Right lung (tissue), 2 donors: ENCODE measurements at regions not wholly inside any gene's neighbourhood (a gene's known extent, or its start where the extent isn't known, plus 50 kb on each side); places are given as distances from the start of the nearest gene placed in this dataset.
A peak's percentile ranks its signal among the peaks of the same experiment; 100 is the strongest.

Experiments
- DNase-seq, 2 donors: peaks; one replicate each; pipeline ENCODE4 v3.0.0-alpha.2; 2013

DNA sequence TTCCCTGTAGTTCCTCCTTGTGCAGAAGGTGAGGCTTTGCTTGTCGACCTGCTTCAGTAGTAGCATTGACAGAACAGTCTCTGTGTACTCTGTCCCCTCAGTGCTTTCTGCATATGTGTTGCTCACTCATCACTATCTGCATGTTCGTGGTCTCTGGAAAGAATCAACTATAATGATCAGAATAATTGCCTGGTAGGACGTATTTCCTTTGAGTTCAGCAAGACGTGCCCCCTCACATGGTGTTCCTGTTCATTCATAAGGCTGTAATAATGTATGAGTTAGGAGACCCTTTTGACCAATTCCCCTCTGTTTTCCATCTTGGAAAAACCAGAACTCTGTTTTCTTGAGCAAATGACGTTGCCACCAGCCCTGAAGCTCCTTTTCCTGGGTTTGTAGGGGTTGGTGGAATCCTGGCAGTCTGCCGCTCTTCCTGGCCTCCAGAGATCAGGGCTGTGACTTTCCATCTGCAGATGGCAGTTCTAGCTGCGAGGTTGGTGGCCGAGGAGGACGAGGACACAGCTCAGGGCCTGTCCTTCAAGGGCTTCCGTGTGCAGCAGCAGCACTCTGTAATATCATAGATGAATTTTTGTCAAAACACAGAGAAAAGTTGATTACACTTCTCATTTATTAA is 61.9 kb downstream of the EXOSC2 start:
- no peak for DNase-seq

DNA sequence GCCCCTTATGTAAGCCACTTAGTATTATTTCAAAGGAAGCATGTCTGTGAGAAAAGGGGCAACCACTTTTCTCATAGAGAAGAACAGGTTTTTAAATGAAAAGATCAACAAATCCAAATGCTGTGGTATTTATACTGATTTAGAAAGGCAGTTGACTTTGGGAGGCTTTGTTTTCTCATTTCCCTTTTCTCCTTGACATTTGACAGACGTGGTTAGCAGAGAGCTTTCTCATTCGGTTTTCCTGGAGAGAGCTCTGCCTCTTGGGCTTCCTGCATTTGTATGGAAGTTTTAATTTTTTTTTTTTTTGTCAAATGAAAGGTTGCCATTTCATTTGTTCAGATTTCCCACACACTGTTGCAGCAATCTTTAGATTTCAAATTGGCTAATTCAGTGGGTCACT is 62.5 kb downstream of the EXOSC2 start:
- no peak for DNase-seq

DNA sequence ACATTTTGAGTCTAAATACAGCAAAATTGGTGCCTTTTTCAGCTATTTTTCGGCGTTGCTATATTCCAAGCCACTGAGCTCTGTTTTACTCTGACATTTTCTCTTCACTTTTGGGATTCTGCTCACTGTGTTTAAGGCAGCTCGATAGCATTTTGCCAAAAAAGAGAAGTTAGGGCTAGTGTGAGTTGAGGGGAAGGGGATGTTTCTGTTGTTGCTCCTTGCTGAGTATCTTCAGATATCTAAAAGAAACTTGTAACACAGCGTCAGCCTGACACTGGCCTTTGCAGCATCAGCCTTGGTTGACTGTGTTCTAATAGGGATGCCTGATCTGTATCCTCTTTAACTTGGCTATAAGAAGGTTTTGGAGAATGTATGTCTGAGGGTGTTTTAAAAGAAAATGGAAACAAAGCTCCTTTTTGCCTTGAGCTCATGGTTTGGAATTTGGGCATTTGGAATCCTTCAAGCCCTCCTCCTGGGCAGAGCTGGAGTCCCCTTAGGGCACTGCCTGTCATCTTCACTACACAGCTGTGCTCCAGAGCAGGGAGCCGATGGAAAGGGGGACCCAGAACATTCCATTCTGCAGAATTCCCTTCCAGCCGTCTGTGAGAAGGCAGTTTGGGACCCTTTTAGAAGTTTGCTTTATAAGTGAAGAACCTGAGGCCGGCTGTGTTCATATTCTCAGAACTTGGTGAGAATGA is 63.0 kb downstream of the EXOSC2 start:
- no peak for DNase-seq

DNA sequence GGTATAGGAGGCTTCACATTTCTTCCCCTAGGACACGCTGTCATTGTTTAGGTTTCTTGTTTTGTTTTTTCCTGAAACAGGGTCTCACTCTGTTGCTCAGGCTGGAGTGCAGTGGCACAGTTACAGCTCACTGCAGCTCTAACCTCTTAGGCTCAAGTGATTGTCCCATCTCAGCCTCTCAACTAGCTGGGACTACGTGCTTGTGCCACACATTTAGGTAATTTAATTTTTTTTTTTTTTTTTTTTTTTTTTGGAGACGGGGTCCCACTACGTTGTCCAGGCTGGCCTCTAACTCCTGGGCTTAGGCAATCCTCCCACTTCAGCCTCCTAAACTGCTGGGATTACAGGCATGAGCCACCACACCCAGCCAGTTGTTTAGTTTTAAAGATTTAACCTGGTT is 66.2 kb downstream of the EXOSC2 start:
- no peak for DNase-seq

DNA sequence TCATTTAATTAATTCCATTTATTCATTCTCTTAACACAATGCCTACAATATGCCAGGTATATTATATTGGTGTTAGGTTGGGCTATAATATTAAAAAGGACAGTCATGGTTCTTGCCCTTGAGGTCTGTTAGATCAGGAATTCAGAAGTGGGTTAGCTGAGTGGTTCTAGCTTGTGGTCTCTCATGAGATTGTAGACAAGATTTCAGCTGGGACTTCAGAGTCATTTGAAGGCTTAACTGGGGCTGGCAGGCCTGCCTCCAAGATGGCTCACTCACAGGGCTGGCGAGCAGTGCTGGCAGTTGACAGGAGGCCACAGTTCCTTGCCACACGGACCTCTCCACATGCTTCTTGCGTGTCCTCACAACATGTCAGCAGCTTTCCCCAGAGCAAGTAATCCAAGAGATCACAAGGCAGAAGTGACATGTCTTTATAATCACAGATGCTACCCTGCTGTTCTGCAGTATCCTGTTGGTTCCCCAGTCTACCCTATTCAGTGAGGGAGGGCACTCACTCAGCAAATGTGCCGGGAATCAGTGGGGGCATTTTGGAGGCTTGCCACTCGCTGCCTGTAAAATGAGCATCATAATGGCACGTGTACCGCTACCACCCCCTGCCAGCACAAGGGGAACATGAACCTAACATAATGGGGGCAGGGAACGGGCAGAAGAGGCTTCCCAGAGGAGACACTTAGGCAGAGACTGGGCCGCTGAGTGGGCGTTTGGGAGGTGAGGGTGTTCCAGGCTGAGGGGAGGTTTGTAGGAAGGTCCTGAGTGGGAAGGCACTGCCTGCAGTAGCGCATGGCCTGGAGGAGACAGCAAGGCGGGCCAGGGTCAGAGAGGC is 70.0 kb downstream of the EXOSC2 start:
- no peak for DNase-seq

DNA sequence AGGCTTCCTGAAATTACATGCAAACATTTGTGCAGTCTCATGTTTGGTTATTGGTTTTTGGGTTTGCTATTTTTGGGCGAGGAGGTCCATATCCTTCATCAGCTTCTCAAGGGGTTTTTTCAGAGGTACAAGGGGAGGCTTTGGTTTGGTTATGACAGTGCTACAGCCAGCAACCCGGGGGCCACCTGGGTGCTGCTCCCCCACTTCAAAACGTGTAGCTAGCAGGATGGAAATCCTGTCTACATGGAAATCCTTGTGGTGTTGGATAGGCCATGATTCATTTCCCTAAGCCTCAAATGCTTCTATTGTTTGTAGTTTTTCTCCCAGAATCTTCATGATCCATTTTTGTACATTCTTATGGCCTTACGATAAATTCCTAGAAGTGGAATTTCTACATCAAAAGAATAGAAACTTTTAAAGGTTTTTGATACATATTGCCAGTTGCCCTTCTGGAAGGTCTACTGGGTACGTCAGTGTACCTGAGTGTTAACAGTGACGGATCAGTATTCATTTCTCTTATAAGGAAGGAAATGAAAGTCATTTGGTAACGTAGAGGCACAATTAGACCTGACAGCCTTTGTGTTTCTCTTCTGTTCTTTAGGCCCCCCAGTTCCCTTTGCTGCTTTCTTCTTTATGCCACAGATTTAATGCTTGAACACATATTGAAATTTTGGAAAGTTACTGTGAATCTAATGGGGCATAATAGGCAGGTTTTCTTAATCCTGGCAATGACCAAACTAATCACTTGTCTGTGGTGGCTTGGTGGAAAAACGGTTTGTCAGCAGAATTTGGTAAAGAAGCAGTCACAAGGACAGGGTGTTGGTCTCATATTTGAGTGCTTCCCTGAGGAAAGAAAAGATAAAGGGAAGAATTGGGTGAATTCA is 69.7 kb upstream of the ABL1 start:
- DNase-seq = no peak

DNA sequence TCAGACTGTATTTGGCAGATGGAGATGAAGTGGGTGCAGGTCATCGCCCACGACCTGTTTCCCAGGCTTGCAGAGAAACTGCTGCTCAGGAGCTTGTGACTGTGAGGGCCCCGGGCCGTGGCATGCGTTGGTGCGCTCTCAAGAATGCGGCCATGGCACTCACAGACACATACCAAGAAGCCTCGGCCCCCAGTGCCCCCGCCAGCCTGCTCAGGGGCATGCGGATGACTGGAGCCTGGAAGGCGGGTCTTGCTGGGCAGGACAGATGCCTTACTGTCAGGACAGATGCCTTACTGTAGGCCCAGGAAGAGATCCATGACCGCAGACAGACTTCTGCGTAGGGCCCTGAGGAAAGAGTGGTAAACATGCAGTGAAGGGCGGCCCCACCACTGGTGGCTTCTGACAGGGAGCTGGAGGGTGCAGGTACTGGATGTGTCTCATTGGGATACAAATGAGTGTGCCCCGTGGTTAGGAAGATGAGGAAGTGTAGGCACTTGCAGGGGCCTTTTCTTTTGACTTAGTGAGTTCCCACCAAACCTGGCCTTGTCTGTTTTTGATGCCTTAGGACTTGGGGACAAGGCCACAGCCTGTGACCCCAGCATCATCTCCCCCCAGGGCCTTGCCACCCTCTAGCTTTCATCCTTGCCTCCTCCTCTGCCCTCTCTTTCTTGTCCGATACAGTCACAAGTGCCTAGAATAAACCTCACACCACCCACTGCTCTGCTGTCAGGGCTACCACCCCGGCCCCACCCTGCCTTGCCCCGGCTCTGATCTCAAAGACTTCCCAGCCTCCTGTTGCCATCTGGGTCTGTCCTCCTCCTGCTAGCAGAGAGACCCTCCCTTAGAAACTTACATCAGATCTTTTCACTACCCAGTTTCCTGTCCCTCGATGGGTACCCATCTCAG is 68.8 kb upstream of the ABL1 start:
- no peak for DNase-seq

DNA sequence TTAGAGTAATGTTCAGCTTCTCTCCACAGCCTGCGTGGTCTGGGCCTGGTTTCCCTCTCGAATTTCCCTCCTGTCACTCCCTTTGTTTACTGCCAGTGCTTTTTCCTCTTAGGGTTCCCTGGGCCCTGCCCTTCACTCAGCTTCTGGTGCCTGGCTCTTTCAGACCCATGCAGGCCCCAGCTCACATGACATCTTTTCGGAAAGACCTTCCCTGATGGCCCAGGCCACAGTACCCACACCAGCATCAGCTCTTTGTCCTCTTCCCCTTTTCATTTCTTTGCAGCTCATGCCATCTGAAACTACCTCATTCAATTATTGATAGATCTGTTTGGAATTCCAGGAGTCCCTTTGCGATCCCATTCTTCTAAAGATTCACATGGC is 68.1 kb upstream of the ABL1 start:
- no peak for DNase-seq

DNA sequence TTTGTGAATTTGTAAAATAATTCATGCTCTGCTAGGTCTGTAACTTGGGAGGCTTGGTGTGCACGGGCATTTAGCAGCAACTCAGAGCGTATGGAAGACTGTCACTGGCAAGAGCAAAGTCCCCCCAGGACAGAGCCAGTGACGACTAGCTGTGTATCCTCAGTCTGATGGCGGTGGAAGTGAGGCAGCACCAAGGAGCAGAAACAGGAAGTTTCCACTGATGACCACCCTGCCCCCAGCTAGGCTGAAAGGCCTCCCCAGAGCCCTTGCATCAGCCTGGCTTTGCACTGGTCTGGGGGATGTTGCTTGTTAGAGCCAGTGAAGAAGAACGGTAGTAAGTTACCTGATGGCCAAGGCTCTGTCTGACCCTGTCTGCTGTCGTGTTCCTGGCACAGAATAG is 66.8 kb upstream of the ABL1 start:
- no peak for DNase-seq

DNA sequence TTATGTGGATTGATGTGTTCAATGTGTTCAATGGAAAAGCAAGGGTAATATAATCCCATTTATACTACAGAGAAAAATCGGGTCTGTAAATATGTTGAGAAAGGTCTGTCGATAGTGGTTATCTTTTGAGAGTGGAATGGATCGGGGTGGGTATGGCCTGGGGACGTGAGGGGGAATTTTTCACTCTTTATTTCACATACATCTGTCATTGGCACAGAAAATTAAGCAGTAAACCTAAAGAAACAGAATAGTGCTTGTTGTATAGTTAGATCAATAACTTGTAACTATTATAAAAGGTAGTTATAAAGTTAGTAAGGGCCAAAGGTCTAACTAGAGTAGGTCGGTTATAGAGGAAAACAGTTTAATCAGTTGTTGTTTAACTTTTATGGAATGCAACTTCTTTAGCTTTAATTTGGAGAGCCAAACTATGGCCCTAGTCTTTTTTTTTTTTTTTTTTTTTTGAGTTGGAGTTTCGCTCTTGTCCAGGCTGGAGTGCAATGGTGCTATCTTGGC is 66.1 kb upstream of the ABL1 start:
- no peak for DNase-seq

DNA sequence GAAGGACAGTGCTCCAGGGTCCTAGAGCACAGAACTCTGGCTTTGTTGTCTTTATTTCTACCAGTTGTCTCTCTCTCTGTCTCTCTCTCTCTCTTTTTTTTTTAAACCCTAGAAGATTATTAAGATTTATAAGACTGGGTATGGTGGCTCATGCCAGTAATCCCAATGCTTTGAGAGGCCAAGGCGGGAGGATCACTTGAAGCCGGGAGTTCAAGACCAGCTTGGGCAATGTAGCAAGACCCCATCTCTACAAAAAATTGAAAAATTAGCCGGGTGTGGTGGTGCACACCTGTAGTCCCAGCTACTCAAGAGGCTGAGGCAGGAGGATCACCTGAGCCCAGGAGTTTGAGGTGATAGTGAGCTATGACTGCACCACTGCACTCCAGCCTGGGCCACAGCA is 65.0 kb upstream of the ABL1 start:
- no peak for DNase-seq

DNA sequence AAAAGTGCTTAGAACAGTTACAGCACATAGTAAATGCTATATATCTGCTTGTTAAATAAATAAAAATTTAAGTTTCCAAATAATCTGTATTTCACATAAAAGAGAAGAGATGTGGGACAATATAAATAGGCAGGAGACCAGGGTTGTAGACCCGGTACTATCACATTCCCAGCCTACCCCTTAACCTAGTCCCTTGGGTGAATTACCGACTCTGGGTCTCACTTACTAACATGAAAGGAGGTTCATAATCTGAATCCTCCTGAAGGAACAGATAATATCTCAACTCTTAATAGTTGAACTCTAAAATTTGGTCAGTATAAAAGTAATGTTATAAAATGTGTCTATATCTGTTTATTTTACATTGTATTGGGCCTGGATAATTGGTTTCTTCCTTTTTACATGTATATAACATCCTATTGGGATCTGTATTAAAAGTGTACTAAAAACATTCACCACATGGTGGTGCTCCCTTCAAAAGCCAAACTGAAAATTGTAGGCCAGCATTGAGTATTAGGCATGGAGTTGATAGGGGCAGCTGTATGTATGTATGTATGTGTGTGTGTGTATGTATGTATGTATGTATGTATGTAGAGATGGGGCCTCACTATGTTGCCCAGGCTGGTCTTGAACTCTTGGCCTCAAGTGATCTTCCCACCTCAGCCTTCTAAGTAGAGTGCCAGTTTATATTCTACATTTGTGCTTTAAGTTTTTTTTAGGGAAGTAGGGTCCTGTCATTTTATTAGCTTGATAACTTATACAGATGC is 64.2 kb upstream of the ABL1 start:
- peak; percentile 52 to 72 for DNase-seq

DNA sequence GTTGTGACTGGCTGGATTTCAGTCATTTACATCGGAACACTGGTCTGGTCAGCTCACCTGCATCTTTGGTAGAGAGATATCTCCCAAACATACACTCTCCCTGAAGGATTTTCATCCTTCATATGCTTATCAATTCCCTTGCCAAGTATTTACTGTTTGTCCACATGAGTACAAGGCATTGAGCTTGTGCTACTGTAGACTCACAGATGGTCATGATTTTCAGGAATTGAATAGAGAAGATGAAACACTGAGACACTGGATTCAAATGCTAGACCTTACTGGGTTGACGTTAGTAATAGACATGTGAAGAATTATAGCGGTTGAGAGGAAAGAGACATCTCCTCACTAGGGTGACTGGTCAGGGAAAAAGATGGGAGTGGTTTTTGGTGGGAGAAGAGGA is 62.9 kb upstream of the ABL1 start:
- no peak for DNase-seq

DNA sequence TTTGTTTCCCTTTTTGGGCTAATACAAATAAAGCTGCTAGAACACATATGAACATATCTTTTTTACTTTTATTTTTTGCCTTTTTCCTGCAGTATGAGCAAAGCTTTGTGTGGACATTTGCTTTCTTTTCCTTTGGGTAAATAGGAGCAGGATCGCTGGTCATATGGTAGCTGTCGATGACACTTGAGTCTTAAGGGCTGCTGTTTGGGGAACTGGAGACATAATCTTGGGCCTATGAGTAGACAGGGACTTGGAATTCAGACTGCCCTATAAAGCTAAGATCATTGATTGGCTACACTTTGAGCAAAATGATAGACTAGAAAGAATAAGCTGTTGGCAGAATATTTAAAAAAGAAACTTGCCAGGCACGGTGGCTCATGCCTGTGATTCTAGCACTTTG is 60.9 kb upstream of the ABL1 start:
- DNase-seq = no peak

DNA sequence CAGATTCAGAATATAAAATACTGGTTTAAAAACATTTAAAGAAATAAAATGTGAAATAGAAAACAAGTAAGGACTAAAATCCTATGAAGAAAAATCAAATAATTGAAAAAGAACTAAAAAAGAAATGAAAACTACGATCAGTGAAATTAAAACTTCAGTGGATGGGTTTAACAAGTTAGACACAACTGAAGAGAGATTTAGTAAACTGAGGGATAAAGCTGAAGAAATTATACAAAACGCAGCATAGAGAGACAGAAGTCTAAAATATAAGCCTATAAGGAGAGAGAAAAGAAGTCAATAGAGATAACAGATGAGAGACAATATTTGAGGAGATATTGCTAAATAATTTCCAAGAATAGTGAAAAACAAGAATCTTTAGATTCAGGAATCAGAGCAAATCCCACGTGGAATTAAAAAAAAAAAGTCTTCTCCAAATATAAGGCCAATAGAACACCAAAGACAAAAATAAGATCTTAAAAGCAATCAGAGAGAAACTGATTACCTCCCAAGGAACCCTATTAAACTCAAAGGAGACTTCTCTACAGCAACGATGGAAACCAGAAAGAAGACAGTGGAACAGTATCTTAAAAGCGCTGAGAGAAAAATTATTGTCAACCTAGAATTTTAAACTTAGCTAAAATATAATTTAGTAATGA is 59.6 kb upstream of the ABL1 start:
- no peak for DNase-seq

DNA sequence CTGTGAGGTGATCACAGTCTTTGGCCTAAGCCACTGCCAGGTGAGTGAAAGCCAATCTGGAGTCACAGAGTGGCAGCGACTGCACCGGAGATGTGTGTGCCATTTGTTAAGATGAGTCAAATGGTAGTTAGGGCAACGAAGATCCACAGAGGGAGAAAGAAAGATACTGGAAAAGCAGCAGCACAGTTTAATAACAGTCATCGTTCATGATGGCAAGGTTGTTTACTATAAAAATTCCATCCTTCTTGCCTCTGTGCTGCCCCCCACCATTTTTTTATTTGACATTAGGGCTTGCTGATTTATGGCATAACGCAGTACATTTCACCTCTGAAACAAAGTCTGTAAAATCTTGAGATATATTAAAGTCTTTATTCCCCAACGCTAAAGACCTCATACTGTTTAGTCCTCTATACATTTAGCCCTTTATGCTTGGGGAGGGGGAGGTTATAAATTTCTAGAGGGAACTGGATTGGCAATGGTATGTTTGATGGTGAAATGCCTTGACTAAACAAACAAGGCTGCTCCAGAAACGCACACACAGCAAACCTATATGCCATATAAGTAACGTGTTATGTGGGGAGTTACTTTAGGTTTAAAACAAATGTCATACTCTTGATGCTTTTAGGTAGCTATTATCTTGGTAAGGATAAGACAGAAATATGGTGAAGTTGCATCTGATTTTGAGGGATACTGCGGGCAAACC is 55.8 kb upstream of the ABL1 start:
- no peak for DNase-seq

DNA sequence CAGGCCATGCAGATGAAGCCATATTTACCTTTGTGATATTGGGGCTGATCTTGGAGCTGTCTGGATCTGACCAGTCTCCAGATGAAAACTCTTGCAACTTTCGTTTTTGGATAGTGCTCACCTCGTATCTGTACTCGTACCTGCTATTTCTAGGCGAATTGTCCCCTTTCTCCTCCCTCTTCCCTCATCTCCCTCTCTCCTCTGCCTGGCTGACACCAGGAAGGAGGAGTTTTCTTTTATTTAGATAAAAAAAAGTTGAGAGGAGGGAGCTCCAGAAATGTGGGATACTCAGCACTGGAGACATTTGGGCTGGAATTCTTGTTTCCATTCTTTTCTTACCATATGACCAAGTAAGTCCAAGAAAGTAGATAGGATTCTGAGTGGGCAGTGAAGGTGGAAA is 54.6 kb upstream of the ABL1 start:
- no peak for DNase-seq

DNA sequence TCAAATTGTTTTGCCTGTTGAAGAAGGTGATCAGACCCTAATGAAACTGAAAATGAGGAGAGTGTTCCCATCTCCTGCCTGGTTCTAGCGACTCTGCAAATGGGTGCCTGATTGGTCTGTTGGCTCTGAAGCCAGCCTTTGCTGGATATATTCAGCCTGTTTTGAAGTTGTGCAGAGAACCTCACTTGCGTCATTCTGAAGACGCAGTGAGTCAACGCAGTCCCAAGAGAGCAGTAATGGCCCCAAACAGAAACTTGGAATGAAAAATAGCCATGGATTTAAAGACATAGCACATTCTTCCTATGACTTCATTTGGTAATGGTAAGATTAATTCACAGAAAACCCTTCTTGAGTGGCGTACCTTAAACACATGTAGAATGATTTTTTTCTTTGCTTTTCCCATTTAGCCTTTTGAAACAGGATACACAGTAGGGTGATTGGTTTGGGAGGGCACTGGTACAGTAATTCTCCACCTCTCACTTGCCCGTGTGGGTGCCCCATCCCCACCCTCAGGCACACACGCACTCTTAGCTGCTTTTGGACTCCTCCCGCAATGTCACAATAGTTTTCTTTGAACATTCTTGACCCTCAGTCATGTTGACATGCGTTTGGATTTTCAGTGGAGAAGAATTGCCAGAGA is 54.1 kb upstream of the ABL1 start:
- DNase-seq = peak; percentile 63 to 77
